A673 (cell line): ENCODE measurements at regions not wholly inside any gene's neighbourhood (a gene's known extent, or its start where the extent isn't known, plus 50 kb on each side); places are given as distances from the start of the nearest gene placed in this dataset.

Source experiments
- BruUV-seq: library from RNA; stranded (reverse); fragments of 400-500 nt; replicated peaks from 2 replicates; lab custom pipeline; 2021; lab: Mats Ljungman, UMichigan
- CTCF ChIA-PET: fragments of 300-600 bp; sonication (Branson Sonifier 250); formaldehyde crosslinking; loops from one replicate; lab custom pipeline; 2022; ENCODE audit warnings: antibody characterized with exemption; lab: Charles Lee
- POLR2A ChIA-PET: fragments of 300-600 bp; sonication (Branson Sonifier 250); formaldehyde crosslinking; loops from one replicate; lab custom pipeline; 2022; ENCODE audit warnings: antibody characterized with exemption; ENCODE audit not compliant: low non-redundant PET; lab: Charles Lee
- DNase-seq: peaks from one replicate; pipeline ENCODE4 v3.0.0-alpha.2; 2015; ENCODE audit warnings: low spot score
- H3K27ac ChIP-seq: fragments of 200-600 bp; sonication (generic); 2 replicates; pipeline ENCODE4 v1.5.1; 2016; ENCODE audit warnings: mixed run types, low read depth, mild to moderate bottlenecking, mixed read lengths, antibody characterized with exemption, low read length; ENCODE audit not compliant: poor library complexity, severe bottlenecking
- H3K27me3 ChIP-seq: fragments of 200-600 bp; sonication (generic); replicated peaks from 2 replicates; pipeline ENCODE4 v1.6.1; 2017; ENCODE audit warnings: mixed run types, low read depth, mild to moderate bottlenecking, mixed read lengths, antibody characterized with exemption, low read length; ENCODE audit not compliant: insufficient read depth, poor library complexity
- H3K36me3 ChIP-seq: fragments of 200-600 bp; sonication (generic); 2 replicates; pipeline ENCODE4 v1.6.1; 2016; ENCODE audit warnings: mixed run types, mild to moderate bottlenecking, mixed read lengths, antibody characterized with exemption, low read length; ENCODE audit not compliant: insufficient read depth, poor library complexity, severe bottlenecking
- H3K4me1 ChIP-seq: fragments of 200-600 bp; sonication (generic); 2 replicates; pipeline ENCODE4 v1.6.1; 2017; ENCODE audit warnings: mixed run types, mild to moderate bottlenecking, mixed read lengths, antibody characterized with exemption, low read length; ENCODE audit not compliant: insufficient read depth, poor library complexity, severe bottlenecking
- H3K4me3 ChIP-seq: fragments of 200-600 bp; sonication (generic); 2 replicates; pipeline ENCODE4 v1.5.1; 2016; ENCODE audit warnings: low read depth, mixed run types, mild to moderate bottlenecking, mixed read lengths, low read length; ENCODE audit not compliant: poor library complexity, severe bottlenecking
- H3K9me3 ChIP-seq: fragments of 200-600 bp; sonication (generic); 2 replicates; pipeline ENCODE4 v1.6.1; 2016; ENCODE audit warnings: mixed run types, low read depth, mild to moderate bottlenecking, mixed read lengths, antibody characterized with exemption, low read length; ENCODE audit not compliant: poor library complexity, severe bottlenecking
- EZH2 ChIP-seq: fragments of 200-600 bp; sonication (generic); IDR thresholded peaks from 2 replicates; pipeline ENCODE4 v1.6.1; 2017; ENCODE audit warnings: borderline replicate concordance, low read depth, mild to moderate bottlenecking, mixed read lengths, antibody characterized with exemption, low read length; ENCODE audit not compliant: poor library complexity, severe bottlenecking
- intact Hi-C: fragments of 100-400 bp; cut with micrococcal nuclease; formaldehyde crosslinking; loops from one replicate; pipeline ENCODE4 v1.10.0; 2022; ENCODE audit not compliant: unreplicated experiment
- TF ChIP-seq, protein P1 (sequence below): fragments of 300-800, 200-600 bp; sonication (generic); conservative IDR thresholded peaks from 2 replicates; pipeline ENCODE4 v1.5.1; 2017; ENCODE audit warnings: low read depth, mild to moderate bottlenecking, antibody characterized with exemption, low read length, moderate library complexity, mixed read lengths

DNA sequence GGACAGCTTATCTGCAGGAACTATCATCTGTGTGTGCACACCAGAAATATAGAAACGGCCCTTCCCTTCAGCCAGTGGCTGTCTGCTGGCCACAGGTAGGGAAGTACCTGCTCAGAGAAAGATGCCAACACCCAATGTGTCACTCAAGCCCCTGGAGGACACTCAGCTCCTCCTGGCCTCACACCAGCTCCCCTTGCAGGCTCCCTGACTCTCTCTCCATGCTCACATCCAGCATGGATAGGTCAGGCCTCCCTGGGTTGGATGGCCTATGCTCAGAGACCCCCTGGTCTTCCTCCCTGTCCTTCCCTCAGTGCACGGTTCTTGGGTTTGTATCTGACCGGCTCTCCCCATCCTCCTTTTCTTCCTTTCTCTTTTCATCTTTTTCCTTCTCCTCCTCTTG lies 202.1 kb downstream of the BCL11B start:
- ChIA-PET POLR2A (no interaction called here), CTCF (no interaction called here)
- Histone ChIP-seq H3K27me3 (no peaks in the 10 kb centered on the region), H3K4me1 (no peaks in the 10 kb centered on the region), H3K27ac (no peak overlapping the region), H3K4me3 (no peak overlapping the region), H3K36me3 (no peaks in the 10 kb centered on the region), H3K9me3 (no peaks in the 10 kb centered on the region)
- BruUV-seq = no TSS peak
- intact Hi-C loops = no loop called here
- DNase-seq = no peak
- TF ChIP-seq, protein P1, sequence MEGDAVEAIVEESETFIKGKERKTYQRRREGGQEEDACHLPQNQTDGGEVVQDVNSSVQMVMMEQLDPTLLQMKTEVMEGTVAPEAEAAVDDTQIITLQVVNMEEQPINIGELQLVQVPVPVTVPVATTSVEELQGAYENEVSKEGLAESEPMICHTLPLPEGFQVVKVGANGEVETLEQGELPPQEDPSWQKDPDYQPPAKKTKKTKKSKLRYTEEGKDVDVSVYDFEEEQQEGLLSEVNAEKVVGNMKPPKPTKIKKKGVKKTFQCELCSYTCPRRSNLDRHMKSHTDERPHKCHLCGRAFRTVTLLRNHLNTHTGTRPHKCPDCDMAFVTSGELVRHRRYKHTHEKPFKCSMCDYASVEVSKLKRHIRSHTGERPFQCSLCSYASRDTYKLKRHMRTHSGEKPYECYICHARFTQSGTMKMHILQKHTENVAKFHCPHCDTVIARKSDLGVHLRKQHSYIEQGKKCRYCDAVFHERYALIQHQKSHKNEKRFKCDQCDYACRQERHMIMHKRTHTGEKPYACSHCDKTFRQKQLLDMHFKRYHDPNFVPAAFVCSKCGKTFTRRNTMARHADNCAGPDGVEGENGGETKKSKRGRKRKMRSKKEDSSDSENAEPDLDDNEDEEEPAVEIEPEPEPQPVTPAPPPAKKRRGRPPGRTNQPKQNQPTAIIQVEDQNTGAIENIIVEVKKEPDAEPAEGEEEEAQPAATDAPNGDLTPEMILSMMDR = no peak
- TF ChIP-seq EZH2 = no peak

DNA sequence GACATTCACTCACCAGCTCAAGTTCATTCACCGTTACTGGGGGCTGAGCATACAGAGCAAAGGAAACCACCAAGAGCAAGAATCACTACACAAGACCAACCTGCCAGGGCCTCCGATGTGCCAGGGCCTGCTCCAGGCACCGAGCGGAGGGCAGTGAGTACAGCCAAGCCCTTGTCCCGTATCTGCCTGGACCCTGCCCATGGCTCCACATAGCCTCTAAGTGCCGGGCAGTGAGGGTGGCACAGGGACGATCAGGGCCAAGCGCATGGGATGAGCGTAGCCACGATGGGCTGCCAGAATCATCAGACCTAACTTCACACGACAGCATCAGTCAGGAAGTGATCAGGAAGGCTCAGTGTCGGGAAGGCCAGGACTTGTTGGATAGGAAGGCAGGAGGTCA lies 199.6 kb downstream of the BCL11B start:
- CTCF ChIA-PET = no interaction called here
- H3K27me3 ChIP-seq = no peaks in the 10 kb centered on the region
- H3K27ac ChIP-seq = no peak overlapping the region
- H3K4me3 ChIP-seq = no peak overlapping the region
- DNase-seq = no peak
- H3K36me3 ChIP-seq = no peaks in the 10 kb centered on the region
- POLR2A ChIA-PET = no interaction called here
- no TSS peak for BruUV-seq
- H3K4me1 ChIP-seq = no peaks in the 10 kb centered on the region
- no peaks in the 10 kb centered on the region for H3K9me3 ChIP-seq
- intact Hi-C loops = no loop called here
- TF ChIP-seq, protein P1 = no peak
- TF ChIP-seq EZH2 = no peak

DNA sequence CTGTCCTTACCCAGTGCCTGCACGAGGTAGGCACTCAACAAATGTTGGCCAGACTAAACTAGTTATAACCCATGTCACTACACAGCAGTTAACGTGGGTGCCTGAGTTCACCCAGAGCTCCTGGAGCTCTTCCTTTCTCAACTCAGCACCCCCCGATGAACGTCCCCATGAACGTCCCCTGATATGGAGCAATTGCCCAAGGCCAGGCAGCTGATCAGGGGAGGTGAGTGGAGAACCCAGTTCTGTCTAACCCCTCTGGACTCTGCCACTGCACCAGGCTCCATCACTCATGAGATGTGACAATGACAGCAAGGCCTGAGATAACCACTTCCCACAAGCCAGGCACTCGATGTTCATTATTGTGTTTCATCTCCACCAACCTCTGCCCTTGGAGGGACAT lies 199.0 kb downstream of the BCL11B start:
- Histone ChIP-seq H3K36me3 (no peaks in the 10 kb centered on the region), H3K27ac (no peak overlapping the region), H3K9me3 (no peaks in the 10 kb centered on the region), H3K4me3 (no peak overlapping the region), H3K4me1 (no peaks in the 10 kb centered on the region), H3K27me3 (no peaks in the 10 kb centered on the region)
- TF ChIP-seq, protein P1 = no peak
- TF ChIP-seq EZH2 = no peak
- intact Hi-C loops = no loop called here
- ChIA-PET CTCF (no interaction called here), POLR2A (no interaction called here)
- DNase-seq = no peak
- BruUV-seq = no TSS peak
